ENCODE measurements at regions not wholly inside any gene's neighbourhood (a gene's known extent, or its start where the extent isn't known, plus 50 kb on each side); places are given as distances from the start of the nearest gene placed in this dataset.

GRCh38 chr4:106676173-106676921 is 307.8 kb upstream of the GIMD1 start (continued):
- TF ChIP-seq ZBTB9 (CRISPR knock-in tag; IDR thresholded peaks at IDR 0.05) = no peak
- no peak for TF ChIP-seq SP1 (CRISPR knock-in tag; IDR thresholded peaks at IDR 0.05)

- Histone ChIP-seq H3K36me3 (ENCODE audit: control insufficient read depth, insufficient read depth, low read length) (no peaks in the 10 kb centered on the region), H3K4me3 (no peak overlapping the region), H4K20me1 (replicated peaks; ENCODE audit: control insufficient read depth, insufficient read depth, low read length) (no peaks in the 10 kb centered on the region), H3K9me1 (ENCODE audit: control insufficient read depth, insufficient read depth, low read length) (no peaks in the 10 kb centered on the region), H2AFZ (ENCODE audit: low read depth, low read length) (no peak overlapping the region), H3K27ac (ENCODE audit: extremely low read depth, low read depth, low read length) (no peak overlapping the region), H3K27me3 (ENCODE audit: control insufficient read depth in 2 of 2, insufficient read depth in 2 of 2, low read length in 2 of 2) (no peaks in the 10 kb centered on the region), H3K79me2 (ENCODE audit: control insufficient read depth, insufficient read depth, low read length) (no peaks in the 10 kb centered on the region), H3K4me2 (ENCODE audit: insufficient read depth, low read length) (no peak overlapping the region), H3K4me1 (replicated peaks in 1 of 2; ENCODE audit: control insufficient read depth in 2 of 2, insufficient read depth in 2 of 2, low read length in 2 of 2) (no peaks in the 10 kb centered on the region), H3K9ac (ENCODE audit: insufficient read depth in 1 of 2, low read depth in 2 of 2, low read length in 2 of 2) (no peak overlapping the region), H3K9me3 (replicated peaks; ENCODE audit: control insufficient read depth, insufficient read depth, low read depth, low read length) (no peaks in the 10 kb centered on the region)
- WGBS (ENCODE audit: insufficient coverage, low coverage, missing lambda C conversion rate) = 0% methylated on average over 1 of the region's 1 CpG
- no TSS peak for BruUV-seq (replicated peaks)
- ChIA-PET POLR2A (no interaction called here), CTCF (ENCODE audit: low intra/inter-chr PET ratio) (no interaction called here)
- FAIRE-seq (no peak), ATAC-seq (no peak), DNase-seq (ENCODE audit: extremely low read depth in 1 of 4, low spot score in 3 of 4) (no peak)
- in situ Hi-C loops (cut with MboI) (no loop called here), intact Hi-C loops (cut with micrococcal nuclease) (no loop called here)
- TF ChIP-seq GTF2A2 (tag; IDR thresholded peaks at IDR 0.05) = no peak
- TF ChIP-seq NR2F6 (CRISPR knock-in tag; IDR thresholded peaks at IDR 0.05) = no peak
- no peak for TF ChIP-seq HDGF (IDR thresholded peaks at IDR 0.05)
- no peak for TF ChIP-seq TAF15 (IDR thresholded peaks at IDR 0.05; ENCODE audit: low read depth, low read length)
- TF ChIP-seq NCOA2 (IDR thresholded peaks at IDR 0.05; ENCODE audit: partially characterized antibody in 2 of 2) = no peak
- TF ChIP-seq HNRNPUL1 (IDR thresholded peaks at IDR 0.05; ENCODE audit: low read length) = no peak
- no peak for TF ChIP-seq PHTF2 (CRISPR knock-in tag; IDR thresholded peaks at IDR 0.05)
- no peak for TF ChIP-seq RCOR1 (IDR thresholded peaks at IDR 0.05; ENCODE audit: borderline replicate concordance in 1 of 2, low read depth in 2 of 2, low read length in 2 of 2)
- TF ChIP-seq ZNF766 (CRISPR knock-in tag; conservative IDR thresholded peaks at IDR 0.05) = no peak
- TF ChIP-seq BRCA1 (IDR thresholded peaks at IDR 0.05) = no peak
- no peak for TF ChIP-seq BRCA1 (CRISPR knock-in tag; IDR thresholded peaks at IDR 0.05)
Observed at GRCh38 chr4:106671716-106672115, 303.1 kb upstream of the GIMD1 start.
